Activated CD4-positive, alpha-beta memory T cell treated with anti-CD3 and anti-CD28 coated beads for 36 hours (primary cell): ENCODE measurements at regions not wholly inside any gene's neighbourhood (a gene's known extent, or its start where the extent isn't known, plus 50 kb on each side); places are given as distances from the start of the nearest gene placed in this dataset.
"Not testable (repeated sequence)": the region's sequence is repeated elsewhere in the genome, so short reads cannot be mapped to it uniquely, and the experiment has no call there.

Source experiments
- CTCF ChIA-PET: fragments of 350-600 bp; sonication (Branson Sonifier 250); formaldehyde crosslinking; loops from one replicate; lab custom pipeline; 2021; ENCODE audit warnings: antibody characterized with exemption, inconsistent platforms; lab: Charles Lee
- POLR2A ChIA-PET: fragments of 350-600 bp; sonication (Branson Sonifier 250); formaldehyde crosslinking; loops from one replicate; lab custom pipeline; 2021; ENCODE audit warnings: antibody characterized with exemption; lab: Charles Lee
- DNase-seq: peaks from one replicate; pipeline ENCODE4 v3.0.0-alpha.2; 2020
- H3K27ac Mint-ChIP-seq: one replicate; pipeline ENCODE4 v1.8.0; 2021; ENCODE audit warnings: mixed read lengths
- H3K27me3 Mint-ChIP-seq: one replicate; pipeline ENCODE4 v1.8.0; 2021; ENCODE audit warnings: mixed read lengths
- H3K36me3 Mint-ChIP-seq: one replicate; pipeline ENCODE4 v1.8.0; 2021; ENCODE audit warnings: mixed read lengths
- H3K4me1 Mint-ChIP-seq: one replicate; pipeline ENCODE4 v1.8.0; 2021; ENCODE audit warnings: low read depth, mixed read lengths
- H3K4me3 Mint-ChIP-seq: one replicate; pipeline ENCODE4 v1.8.0; 2021; ENCODE audit warnings: mild to moderate bottlenecking, mixed read lengths
- H3K9me3 Mint-ChIP-seq: one replicate; pipeline ENCODE4 v1.8.0; 2021; ENCODE audit warnings: mixed read lengths
- intact Hi-C: fragments of 100-400 bp; cut with micrococcal nuclease; formaldehyde crosslinking; loops from one replicate; pipeline ENCODE4 v1.15.1; 2023

GRCh38 chr16:8167436-8167835, 422.9 kb downstream of the TMEM114 start:
- no peak overlapping the region for H3K4me3 Mint-ChIP-seq
- ChIA-PET CTCF (no interaction called here), POLR2A (no interaction called here)
- no peaks in the 10 kb centered on the region for H3K36me3 Mint-ChIP-seq
- H3K27ac Mint-ChIP-seq: no peak overlapping the region
- no peak for DNase-seq
- H3K4me1 Mint-ChIP-seq: no peaks in the 10 kb centered on the region
- intact Hi-C loops: no loop called here
- H3K27me3 Mint-ChIP-seq: no peaks in the 10 kb centered on the region
- H3K9me3 Mint-ChIP-seq: peaks cover 16% of the 10 kb centered on the region

- ChIA-PET POLR2A (no interaction called here), CTCF (no interaction called here)
- H3K27me3 Mint-ChIP-seq: no peaks in the 10 kb centered on the region
- no peaks in the 10 kb centered on the region for H3K4me1 Mint-ChIP-seq
- H3K4me3 Mint-ChIP-seq: no peak overlapping the region
- H3K9me3 Mint-ChIP-seq: peaks cover 23% of the 10 kb centered on the region
- intact Hi-C loops: no loop called here
- no peak overlapping the region for H3K27ac Mint-ChIP-seq
- no peak for DNase-seq
- no peaks in the 10 kb centered on the region for H3K36me3 Mint-ChIP-seq
Observed at GRCh38 chr16:8158051-8158450, 432.3 kb downstream of the TMEM114 start.

- no peaks in the 10 kb centered on the region for H3K36me3 Mint-ChIP-seq
- H3K27me3 Mint-ChIP-seq: no peaks in the 10 kb centered on the region
- ChIA-PET POLR2A (no interaction called here), CTCF (no interaction called here)
- intact Hi-C loops: no loop called here
- H3K4me3 Mint-ChIP-seq: no peak overlapping the region
- H3K4me1 Mint-ChIP-seq: no peaks in the 10 kb centered on the region
- no peak for DNase-seq
- H3K27ac Mint-ChIP-seq: no peak overlapping the region
- H3K9me3 Mint-ChIP-seq: peaks cover 22% of the 10 kb centered on the region
Observed at GRCh38 chr16:8155275-8155674, 435.0 kb downstream of the TMEM114 start.

GRCh38 chr16:8146256-8147012, 443.9 kb downstream of the TMEM114 start:
- no peak overlapping the region for H3K4me3 Mint-ChIP-seq
- H3K9me3 Mint-ChIP-seq: peaks cover 15% of the 10 kb centered on the region
- H3K27me3 Mint-ChIP-seq: no peaks in the 10 kb centered on the region
- DNase-seq: no peak
- H3K36me3 Mint-ChIP-seq: no peaks in the 10 kb centered on the region
- intact Hi-C loops: no loop called here
- H3K4me1 Mint-ChIP-seq: no peaks in the 10 kb centered on the region
- ChIA-PET POLR2A (no interaction called here), CTCF (no interaction called here)
- no peak overlapping the region for H3K27ac Mint-ChIP-seq

GRCh38 chr16:8138666-8139065, 451.6 kb downstream of the TMEM114 start:
- no peaks in the 10 kb centered on the region for H3K36me3 Mint-ChIP-seq
- H3K27ac Mint-ChIP-seq: no peak overlapping the region
- H3K9me3 Mint-ChIP-seq: peaks cover 8% of the 10 kb centered on the region
- no peaks in the 10 kb centered on the region for H3K27me3 Mint-ChIP-seq
- no peak overlapping the region for H3K4me3 Mint-ChIP-seq
- ChIA-PET CTCF (no interaction called here), POLR2A (no interaction called here)
- DNase-seq: no peak
- intact Hi-C loops: no loop called here
- no peaks in the 10 kb centered on the region for H3K4me1 Mint-ChIP-seq

- no peak for DNase-seq
- Mint-ChIP-seq H3K9me3 (peaks cover 10% of the 10 kb centered on the region), H3K4me1 (no peaks in the 10 kb centered on the region), H3K4me3 (no peak overlapping the region), H3K36me3 (no peaks in the 10 kb centered on the region), H3K27me3 (no peaks in the 10 kb centered on the region), H3K27ac (no peak overlapping the region)
- POLR2A ChIA-PET: no interaction called here
- CTCF ChIA-PET: no interaction called here
- intact Hi-C loops: no loop called here
Observed at GRCh38 chr16:8137606-8138005, 452.7 kb downstream of the TMEM114 start.

- H3K36me3 Mint-ChIP-seq: no peaks in the 10 kb centered on the region
Observed at GRCh38 chr16:8130197-8130596, 460.1 kb downstream of the TMEM114 start.

GRCh38 chr16:8127070-8127469, 463.2 kb downstream of the TMEM114 start:
- ChIA-PET CTCF (no interaction called here), POLR2A (no interaction called here)
- no peaks in the 10 kb centered on the region for H3K36me3 Mint-ChIP-seq
- intact Hi-C loops: no loop called here
- no peak overlapping the region for H3K27ac Mint-ChIP-seq
- H3K4me3 Mint-ChIP-seq: no peak overlapping the region
- no peaks in the 10 kb centered on the region for H3K27me3 Mint-ChIP-seq
- no peaks in the 10 kb centered on the region for H3K4me1 Mint-ChIP-seq
- peaks cover 25% of the 10 kb centered on the region for H3K9me3 Mint-ChIP-seq
- DNase-seq: no peak

More at GRCh38 chr16:8130197-8130596, 460.1 kb downstream of the TMEM114 start:
- H3K27ac Mint-ChIP-seq: no peak overlapping the region
- no peaks in the 10 kb centered on the region for H3K27me3 Mint-ChIP-seq
- POLR2A ChIA-PET: no interaction called here
- DNase-seq: no peak
- intact Hi-C loops: no loop called here
- H3K9me3 Mint-ChIP-seq: peaks cover 20% of the 10 kb centered on the region
- no peak overlapping the region for H3K4me3 Mint-ChIP-seq
- CTCF ChIA-PET: no interaction called here
- no peaks in the 10 kb centered on the region for H3K4me1 Mint-ChIP-seq

- H3K27me3 Mint-ChIP-seq: no peaks in the 10 kb centered on the region
- peaks cover 24% of the 10 kb centered on the region for H3K9me3 Mint-ChIP-seq
- no peak for DNase-seq
- no peaks in the 10 kb centered on the region for H3K4me1 Mint-ChIP-seq
- CTCF ChIA-PET: no interaction called here
- no peak overlapping the region for H3K27ac Mint-ChIP-seq
- POLR2A ChIA-PET: no interaction called here
- intact Hi-C loops: no loop called here
- H3K4me3 Mint-ChIP-seq: no peak overlapping the region
- no peaks in the 10 kb centered on the region for H3K36me3 Mint-ChIP-seq
Observed at GRCh38 chr16:8126313-8126712, 464.0 kb downstream of the TMEM114 start.

- ChIA-PET CTCF (no interaction called here), POLR2A (no interaction called here)
- intact Hi-C loops: no loop called here
- Mint-ChIP-seq H3K9me3 (peaks cover 20% of the 10 kb centered on the region), H3K36me3 (no peaks in the 10 kb centered on the region), H3K27me3 (no peaks in the 10 kb centered on the region), H3K4me1 (no peaks in the 10 kb centered on the region), H3K4me3 (no peak overlapping the region), H3K27ac (no peak overlapping the region)
- no peak for DNase-seq
Observed at GRCh38 chr16:8120001-8120400, 470.3 kb downstream of the TMEM114 start.

- ChIA-PET CTCF (no interaction called here), POLR2A (no interaction called here)
- no peaks in the 10 kb centered on the region for H3K4me1 Mint-ChIP-seq
- intact Hi-C loops: no loop called here
- H3K27ac Mint-ChIP-seq: no peak overlapping the region
- no peaks in the 10 kb centered on the region for H3K27me3 Mint-ChIP-seq
- H3K36me3 Mint-ChIP-seq: no peaks in the 10 kb centered on the region
- no peak for DNase-seq
- no peak overlapping the region for H3K4me3 Mint-ChIP-seq
- H3K9me3 Mint-ChIP-seq: peaks cover 26% of the 10 kb centered on the region
Observed at GRCh38 chr16:8115814-8116213, 474.5 kb downstream of the TMEM114 start.

GRCh38 chr16:8114941-8115340, 475.4 kb downstream of the TMEM114 start:
- POLR2A ChIA-PET, intact Hi-C loops: not testable (repeated sequence)

GRCh38 chr16:8113843-8114242, 476.5 kb downstream of the TMEM114 start:
- Mint-ChIP-seq H3K4me1 (no peaks in the 10 kb centered on the region), H3K27ac (no peak overlapping the region), H3K4me3 (no peak overlapping the region), H3K9me3 (peaks cover 24% of the 10 kb centered on the region), H3K27me3 (no peaks in the 10 kb centered on the region), H3K36me3 (no peaks in the 10 kb centered on the region)
- CTCF ChIA-PET: no interaction called here
- POLR2A ChIA-PET: no interaction called here
- no peak for DNase-seq
- intact Hi-C loops: no loop called here

More at GRCh38 chr16:8114941-8115340, 475.4 kb downstream of the TMEM114 start:
- H3K4me1 Mint-ChIP-seq, H3K27ac Mint-ChIP-seq, H3K36me3 Mint-ChIP-seq, H3K4me3 Mint-ChIP-seq, DNase-seq, CTCF ChIA-PET, H3K27me3 Mint-ChIP-seq: not testable (repeated sequence)
- peaks cover 24% of the 10 kb centered on the region for H3K9me3 Mint-ChIP-seq
